ENCODE measurements at regions not wholly inside any gene's neighbourhood (a gene's known extent, or its start where the extent isn't known, plus 50 kb on each side); places are given as distances from the start of the nearest gene placed in this dataset.
"Not testable (repeated sequence)": the region's sequence is repeated elsewhere in the genome, so short reads cannot be mapped to it uniquely, and the experiment has no call there.

DNA sequence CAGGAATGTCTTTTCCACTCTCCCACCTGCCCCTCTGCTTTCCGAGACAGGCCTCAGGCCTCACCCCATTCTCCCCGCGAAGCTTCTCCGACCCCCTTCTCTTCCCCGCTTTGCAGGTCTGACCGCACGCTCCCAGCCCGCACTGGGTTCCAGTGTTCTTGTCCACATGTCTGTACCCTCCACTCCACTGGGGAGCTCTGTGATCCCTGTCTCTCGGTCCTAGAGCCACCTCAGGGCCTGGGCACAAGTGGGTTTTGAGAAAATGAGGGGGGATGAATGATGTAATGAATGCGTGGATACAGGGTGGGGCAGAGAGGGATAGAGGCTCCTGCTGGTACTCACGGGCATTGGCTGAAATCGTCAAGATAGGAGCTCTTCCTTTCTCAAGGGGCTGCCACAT, 2898.9 kb downstream of the RPIA start:
- TF ChIP-seq, protein P1, sequence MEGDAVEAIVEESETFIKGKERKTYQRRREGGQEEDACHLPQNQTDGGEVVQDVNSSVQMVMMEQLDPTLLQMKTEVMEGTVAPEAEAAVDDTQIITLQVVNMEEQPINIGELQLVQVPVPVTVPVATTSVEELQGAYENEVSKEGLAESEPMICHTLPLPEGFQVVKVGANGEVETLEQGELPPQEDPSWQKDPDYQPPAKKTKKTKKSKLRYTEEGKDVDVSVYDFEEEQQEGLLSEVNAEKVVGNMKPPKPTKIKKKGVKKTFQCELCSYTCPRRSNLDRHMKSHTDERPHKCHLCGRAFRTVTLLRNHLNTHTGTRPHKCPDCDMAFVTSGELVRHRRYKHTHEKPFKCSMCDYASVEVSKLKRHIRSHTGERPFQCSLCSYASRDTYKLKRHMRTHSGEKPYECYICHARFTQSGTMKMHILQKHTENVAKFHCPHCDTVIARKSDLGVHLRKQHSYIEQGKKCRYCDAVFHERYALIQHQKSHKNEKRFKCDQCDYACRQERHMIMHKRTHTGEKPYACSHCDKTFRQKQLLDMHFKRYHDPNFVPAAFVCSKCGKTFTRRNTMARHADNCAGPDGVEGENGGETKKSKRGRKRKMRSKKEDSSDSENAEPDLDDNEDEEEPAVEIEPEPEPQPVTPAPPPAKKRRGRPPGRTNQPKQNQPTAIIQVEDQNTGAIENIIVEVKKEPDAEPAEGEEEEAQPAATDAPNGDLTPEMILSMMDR (IDR thresholded peaks at IDR 0.05; ENCODE audit: low read depth, low read length), result not testable (repeated sequence)
- TF ChIP-seq EZH2phosphoT487 (IDR thresholded peaks at IDR 0.05; ENCODE audit: low read depth), result not testable (repeated sequence)

All from OCI-LY3 (cell line).